ENCODE measurements at regions not wholly inside any gene's neighbourhood (a gene's known extent, or its start where the extent isn't known, plus 50 kb on each side); places are given as distances from the start of the nearest gene placed in this dataset.

DNA sequence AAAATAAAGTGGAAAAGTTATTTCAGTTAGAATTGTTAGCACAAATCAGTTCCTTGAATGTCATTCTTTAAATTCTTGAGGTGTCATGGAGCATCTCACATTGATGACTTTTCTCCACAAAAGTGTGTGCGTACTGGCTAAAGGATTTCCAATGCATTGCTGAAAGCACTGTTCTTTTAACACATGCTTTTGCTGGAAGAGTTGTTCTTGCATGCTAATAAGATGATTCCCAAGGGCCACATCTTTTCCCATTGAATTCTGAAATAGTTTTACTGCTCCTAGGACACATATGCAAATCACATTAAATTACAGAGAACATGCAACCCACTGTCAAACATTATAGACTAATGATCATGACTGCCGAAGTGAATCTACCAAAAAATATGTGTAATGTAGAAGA, 516.3 kb upstream of the CADM2 start:
- TF ChIP-seq, protein P1, sequence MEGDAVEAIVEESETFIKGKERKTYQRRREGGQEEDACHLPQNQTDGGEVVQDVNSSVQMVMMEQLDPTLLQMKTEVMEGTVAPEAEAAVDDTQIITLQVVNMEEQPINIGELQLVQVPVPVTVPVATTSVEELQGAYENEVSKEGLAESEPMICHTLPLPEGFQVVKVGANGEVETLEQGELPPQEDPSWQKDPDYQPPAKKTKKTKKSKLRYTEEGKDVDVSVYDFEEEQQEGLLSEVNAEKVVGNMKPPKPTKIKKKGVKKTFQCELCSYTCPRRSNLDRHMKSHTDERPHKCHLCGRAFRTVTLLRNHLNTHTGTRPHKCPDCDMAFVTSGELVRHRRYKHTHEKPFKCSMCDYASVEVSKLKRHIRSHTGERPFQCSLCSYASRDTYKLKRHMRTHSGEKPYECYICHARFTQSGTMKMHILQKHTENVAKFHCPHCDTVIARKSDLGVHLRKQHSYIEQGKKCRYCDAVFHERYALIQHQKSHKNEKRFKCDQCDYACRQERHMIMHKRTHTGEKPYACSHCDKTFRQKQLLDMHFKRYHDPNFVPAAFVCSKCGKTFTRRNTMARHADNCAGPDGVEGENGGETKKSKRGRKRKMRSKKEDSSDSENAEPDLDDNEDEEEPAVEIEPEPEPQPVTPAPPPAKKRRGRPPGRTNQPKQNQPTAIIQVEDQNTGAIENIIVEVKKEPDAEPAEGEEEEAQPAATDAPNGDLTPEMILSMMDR (conservative IDR thresholded peaks at IDR 0.05): no peak
- TF ChIP-seq ZFX (IDR thresholded peaks at IDR 0.05): no peak
